IPS DF 19.7 (cell line): ENCODE measurements at regions not wholly inside any gene's neighbourhood (a gene's known extent, or its start where the extent isn't known, plus 50 kb on each side); places are given as distances from the start of the nearest gene placed in this dataset.
"Not testable (repeated sequence)": the region's sequence is repeated elsewhere in the genome, so short reads cannot be mapped to it uniquely, and the experiment has no call there.

ENCODE experiments used
- DNase-seq: peaks from one replicate; pipeline ENCODE4 v3.0.0-alpha.2; 2013; ENCODE audit warnings: low read depth, low spot score

DNA sequence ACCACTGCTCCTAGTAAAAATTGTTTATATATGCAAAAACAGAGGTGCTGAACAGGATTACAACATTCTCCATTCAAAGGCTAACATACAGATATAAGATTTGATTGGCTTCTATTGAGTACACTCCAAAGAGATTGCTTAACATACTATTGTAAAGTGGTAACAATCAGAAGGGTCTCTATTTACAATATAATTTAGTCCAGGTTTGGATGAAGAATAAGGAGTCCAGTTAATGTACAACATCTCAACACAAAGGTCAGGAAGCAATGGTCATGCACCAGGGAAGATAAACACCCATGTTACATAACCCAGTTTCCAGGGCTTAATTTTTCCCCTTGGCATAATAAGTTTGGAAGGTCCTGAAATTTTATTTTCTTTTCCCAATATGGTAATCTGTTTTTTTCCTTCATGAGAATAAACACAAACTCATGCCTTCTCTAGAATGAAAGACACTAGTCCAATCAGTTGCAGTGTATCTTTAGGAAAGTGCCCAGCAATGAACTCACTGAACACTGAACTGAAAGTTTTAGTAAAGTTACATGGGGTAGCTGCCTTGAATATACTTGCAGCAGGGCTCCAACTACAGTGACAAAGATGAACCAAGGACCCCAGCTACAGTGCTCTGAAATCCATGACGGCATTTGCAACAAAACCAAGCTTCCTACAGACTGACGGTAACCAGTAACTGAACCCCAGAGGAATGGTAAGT is 255.3 kb upstream of the GJE1 start:
- DNase-seq: no peak

DNA sequence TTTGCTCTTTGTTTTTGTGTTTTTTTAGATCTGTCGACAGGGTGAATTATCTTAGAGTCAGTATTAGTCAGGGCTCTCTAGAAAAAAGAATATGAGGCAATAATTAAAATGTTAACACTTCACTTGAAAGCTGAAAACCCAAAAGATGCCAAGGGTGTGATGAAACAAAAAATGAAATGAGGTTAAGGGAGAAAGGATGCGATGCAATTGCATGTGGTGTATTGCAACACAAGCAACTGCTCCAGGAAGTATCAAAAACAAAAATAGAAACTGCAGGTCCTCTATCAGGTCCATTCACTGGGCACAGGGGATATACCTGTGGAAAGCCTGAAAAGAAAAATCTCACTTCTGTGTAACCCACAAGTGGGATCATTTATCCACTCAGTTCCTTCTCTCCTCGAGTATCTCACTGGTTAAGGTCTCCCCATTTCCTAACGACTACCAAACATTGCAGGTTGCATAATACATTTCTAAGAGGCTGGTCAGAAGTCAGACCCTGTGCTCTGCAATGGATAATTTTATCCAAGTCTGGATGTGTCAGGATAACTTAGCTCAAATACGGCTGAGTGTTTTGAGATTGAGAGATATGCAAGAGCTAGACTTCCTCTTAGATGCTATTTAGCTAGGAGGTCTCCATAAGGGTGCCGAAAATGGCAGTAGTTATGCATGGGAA is 257.7 kb upstream of the GJE1 start:
- no peak for DNase-seq

- DNase-seq: not testable (repeated sequence)
Measured at GRCh38 chr6:141869509-141869908, 263.2 kb upstream of the GJE1 start.

- DNase-seq: no peak
Measured at GRCh38 chr6:141867767-141868166, 265.0 kb upstream of the GJE1 start.

- no peak for DNase-seq
Measured at GRCh38 chr6:141866731-141867497, 265.8 kb upstream of the GJE1 start.

- no peak for DNase-seq
Measured at GRCh38 chr6:141851063-141851462, 281.7 kb upstream of the GJE1 start.

GRCh38 chr6:141848029-141848890 is 284.5 kb upstream of the GJE1 start:
- DNase-seq: no peak

DNA sequence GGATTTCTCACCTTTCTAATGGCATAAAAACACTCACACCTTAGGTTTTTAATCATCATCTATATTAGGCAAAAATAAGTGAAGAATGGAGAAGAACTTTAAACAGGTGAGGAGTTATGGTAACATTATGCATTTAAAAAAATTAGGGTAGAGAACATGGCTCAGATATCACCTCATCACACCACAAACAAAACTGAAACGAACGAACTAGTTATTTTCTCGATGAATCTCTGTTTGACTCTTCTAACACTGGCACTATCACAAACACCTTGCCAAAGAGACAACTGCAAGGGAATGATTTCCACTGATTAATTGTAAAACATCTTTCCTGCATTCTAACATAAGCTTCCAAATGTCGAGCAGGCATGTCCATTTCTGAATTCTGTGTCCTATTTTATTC is 286.1 kb upstream of the GJE1 start:
- no peak for DNase-seq

GRCh38 chr6:141843178-141843834 is 289.4 kb upstream of the GJE1 start:
- DNase-seq: no peak

DNA sequence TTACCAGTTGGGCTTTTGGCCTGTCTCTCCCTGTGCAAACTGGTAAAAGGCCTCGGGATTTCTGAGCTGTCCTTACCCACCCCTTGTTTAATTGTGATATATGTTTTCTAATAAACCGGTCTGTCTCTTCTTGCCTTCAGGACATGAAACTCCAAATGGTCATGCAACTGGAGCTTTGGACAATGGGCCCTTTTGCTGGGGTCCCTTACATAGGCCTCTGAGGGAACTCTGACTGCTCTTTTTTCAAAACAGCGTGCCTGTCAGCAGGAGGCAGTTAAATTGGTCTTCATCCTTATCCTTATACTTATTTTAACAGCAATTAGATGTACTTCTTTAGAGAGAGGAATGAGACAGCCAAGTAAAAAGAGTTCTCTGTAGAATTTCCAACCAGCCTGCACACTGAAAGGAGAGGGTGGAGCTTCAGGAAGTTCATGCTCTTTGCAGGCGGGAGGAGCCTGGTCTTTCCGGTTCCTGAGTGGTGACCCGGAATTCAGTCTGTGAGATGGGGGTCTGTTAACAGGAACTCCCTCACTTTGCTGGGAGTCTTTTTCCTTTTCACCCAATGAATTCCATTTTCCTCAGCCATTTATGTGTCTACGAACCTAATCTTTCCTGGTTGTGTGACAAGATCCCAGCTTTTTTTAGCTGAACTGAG is 299.6 kb upstream of the GJE1 start:
- DNase-seq: no peak

DNA sequence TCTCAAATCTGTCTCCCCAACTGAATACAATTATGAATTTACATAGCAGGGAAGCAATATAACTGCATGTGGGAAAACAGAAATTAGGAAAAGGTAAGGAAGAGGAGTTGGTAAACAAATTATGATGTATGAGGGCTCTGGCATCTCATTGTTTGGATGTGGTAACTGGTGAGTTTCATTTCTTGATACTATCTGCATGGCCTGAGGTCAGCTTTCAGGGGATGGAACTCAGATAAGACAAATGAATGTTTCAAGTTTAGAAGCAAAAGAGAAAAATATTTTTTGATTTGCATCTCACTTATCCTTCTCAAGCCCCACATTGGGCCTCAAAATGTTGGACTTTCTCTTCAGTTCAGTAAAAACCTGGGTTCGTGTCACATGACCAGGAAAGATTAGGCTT is 302.2 kb upstream of the GJE1 start:
- DNase-seq: no peak

DNA sequence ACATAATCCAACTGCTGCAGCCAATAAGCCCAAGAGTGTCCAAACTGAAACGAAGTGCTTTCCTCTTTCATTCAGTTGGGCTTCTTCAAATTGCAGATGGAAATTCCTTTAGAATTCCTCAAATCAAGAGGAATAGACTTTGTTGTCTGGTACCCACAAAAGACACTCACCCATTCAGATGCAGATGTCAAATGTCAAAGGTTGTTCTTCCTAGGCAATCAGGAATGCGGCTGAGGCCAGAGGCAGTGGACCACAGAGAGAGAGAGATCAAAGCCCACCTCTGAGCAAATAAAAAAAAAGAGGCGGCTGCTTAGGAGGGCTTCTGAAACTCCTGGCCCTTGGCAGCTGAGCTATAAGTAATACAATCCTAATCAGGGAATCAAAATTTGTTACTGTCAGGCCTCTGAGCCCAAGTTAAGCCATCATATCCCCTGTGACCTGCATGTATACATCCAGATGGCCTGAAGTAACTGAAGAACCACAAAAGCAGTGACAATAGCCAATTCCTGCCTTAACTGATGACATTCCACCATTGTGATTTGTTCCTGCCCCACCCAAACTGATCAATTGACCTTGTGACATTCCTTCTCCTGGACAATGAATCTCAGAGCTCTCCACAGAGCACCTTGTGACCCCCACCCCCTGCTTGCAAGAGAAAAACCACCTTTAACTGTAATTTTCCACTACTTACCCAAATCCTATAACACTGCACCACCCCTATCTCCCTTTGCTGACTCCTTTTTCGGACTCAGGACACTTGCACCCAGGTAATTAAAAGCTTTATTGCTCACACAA is 303.0 kb upstream of the GJE1 start:
- peak; percentile 64 for DNase-seq

DNA sequence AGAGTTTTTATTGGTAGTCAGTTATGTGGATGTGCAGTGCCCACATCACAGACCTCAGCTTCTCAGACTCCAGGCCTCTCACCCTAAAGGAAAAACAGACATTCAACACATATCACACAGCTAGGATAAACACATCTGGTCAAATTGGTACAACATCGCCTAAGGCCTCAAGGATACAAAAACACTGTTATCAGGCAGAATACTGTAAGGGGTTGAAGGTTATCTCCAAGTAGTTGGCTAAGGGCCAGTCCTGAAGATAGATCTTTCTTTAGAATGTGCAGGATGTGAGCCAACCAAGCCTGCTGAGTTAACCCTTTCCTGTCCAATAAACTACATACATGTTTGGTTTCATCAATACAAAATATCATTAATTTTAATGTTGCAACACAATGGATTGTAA is 308.4 kb upstream of the GJE1 start:
- DNase-seq: no peak

DNA sequence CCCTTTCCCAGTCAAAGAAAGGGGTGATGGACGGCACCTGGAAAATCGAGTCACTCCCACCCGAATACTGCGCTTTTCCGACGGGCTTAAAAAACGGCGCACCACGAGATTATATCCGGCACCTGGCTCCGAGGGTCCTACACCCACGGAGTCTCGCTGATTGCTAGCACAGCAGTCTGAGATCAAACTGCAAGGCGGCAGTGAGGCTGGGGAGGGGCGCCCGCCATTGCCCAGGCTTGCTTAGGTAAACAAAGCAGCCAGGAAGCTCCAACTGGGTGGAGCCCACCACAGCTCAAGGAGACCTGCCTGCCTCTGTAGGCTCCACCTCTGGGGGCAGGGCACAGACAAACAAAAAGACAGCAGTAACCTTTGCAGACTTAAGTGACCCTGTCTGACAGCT is 317.7 kb upstream of the GJE1 start:
- DNase-seq: not testable (repeated sequence)

DNA sequence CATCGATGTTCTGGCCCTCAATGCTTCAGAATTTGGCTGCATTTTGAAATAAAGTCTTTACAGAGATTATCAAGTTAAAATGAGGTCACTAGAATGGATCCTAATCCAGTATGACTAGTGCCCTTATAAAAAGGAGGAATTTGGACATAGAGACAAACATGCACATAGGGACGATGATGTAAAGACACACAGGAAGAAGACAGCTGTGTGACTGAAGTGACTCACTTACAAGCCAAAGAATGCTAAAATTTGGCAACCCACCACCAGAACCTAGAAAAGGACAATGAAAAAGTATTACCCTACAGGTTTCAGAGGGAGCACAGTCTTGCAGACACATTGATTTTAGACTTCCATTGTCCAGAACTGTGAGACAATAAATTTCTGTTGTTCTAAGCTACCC is 322.8 kb upstream of the GJE1 start:
- no peak for DNase-seq

GRCh38 chr6:141808662-141809061 is 324.1 kb upstream of the GJE1 start:
- DNase-seq: no peak

DNA sequence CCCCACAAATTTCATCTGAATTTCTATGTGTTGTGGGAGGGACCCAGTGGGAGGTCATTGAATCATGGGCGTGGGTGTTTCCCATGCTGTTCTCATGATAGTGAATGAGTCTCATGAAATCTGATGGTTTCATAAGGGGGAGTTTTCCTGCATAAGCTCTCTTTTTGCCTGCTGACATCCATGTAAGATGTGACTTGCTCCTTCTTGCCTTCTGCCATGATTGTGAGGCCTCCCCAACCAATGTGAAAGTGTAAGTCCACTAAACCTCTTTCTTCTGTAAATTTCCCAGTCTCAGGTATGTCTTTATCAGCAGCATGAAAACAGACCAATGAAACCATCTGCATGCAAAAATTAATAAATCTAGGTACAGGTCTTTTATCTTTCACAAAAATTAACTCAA is 331.8 kb upstream of the GJE1 start:
- not testable (repeated sequence) for DNase-seq

DNA sequence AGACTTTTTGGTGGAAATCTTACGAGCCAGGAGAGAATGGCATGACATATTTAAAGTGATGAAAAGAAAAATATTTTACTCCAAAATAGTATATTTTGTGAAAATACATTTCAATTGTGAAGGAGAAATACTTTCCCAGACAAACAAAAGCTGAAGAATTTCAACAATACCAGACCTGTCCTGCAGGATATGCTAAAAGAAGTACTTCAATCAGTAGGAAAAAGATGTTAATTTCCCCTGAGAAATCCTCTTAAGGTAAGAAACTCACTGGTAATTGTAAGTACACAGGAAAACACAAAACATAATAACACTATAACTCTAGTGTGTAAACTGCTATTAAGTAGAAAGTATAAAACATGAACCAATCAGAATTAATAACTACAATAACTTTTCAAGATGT is 341.8 kb upstream of the GJE1 start:
- no peak for DNase-seq

- no peak for DNase-seq
Measured at GRCh38 chr6:141788096-141788495, 344.6 kb upstream of the GJE1 start.

DNA sequence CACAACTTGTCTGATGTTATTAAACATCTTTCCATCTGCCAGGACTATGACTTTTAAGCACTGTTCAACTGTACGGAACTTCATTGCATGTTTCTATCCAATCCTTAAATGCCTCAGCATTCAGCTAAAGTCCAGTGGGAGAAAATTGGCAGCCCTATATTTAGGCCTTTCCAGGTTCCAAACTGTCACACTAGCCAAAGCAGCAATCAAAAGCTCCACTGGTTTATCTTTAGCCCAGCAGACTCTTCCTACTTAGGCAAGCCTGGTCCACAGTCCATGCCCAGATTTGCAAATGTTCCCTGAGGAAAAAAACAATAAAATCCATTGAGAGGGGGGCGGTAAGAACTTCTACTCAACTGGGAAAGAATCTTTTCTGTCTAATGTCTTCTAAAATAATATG is 349.1 kb upstream of the GJE1 start:
- no peak for DNase-seq
